ENCODE measurements at regions not wholly inside any gene's neighbourhood (a gene's known extent, or its start where the extent isn't known, plus 50 kb on each side); places are given as distances from the start of the nearest gene placed in this dataset.

DNA sequence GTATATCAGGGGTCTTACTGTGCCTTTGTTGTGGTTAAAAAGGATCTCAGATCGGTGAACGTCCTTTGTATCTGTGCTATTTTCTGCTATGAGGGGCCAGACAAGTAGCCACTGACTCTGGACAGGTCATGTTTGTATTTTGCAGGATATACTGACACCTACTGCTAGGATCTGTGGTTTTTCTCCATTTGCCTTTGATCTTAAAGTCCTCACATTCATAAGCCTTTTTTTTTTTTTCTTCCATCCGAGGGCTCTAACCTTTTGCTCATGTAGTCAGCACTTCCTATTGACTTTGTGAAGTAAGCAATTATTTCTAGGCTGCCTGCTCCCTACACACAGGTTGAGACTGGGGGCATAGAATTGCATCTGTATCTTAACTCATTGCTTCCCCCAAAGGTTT lies 106.2 kb downstream of the SLITRK5 start:
- TF ChIP-seq, protein P1, sequence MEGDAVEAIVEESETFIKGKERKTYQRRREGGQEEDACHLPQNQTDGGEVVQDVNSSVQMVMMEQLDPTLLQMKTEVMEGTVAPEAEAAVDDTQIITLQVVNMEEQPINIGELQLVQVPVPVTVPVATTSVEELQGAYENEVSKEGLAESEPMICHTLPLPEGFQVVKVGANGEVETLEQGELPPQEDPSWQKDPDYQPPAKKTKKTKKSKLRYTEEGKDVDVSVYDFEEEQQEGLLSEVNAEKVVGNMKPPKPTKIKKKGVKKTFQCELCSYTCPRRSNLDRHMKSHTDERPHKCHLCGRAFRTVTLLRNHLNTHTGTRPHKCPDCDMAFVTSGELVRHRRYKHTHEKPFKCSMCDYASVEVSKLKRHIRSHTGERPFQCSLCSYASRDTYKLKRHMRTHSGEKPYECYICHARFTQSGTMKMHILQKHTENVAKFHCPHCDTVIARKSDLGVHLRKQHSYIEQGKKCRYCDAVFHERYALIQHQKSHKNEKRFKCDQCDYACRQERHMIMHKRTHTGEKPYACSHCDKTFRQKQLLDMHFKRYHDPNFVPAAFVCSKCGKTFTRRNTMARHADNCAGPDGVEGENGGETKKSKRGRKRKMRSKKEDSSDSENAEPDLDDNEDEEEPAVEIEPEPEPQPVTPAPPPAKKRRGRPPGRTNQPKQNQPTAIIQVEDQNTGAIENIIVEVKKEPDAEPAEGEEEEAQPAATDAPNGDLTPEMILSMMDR (IDR thresholded peaks at IDR 0.05) = no peak
- no peak for TF ChIP-seq EP300 (IDR thresholded peaks at IDR 0.05; ENCODE audit: low read depth)
- no peak for TF ChIP-seq POLR2A (IDR thresholded peaks at IDR 0.05)
- TF ChIP-seq POLR2AphosphoS5 (IDR thresholded peaks at IDR 0.05) = no peak
